HG02571 (cell line): ENCODE measurements at regions not wholly inside any gene's neighbourhood (a gene's known extent, or its start where the extent isn't known, plus 50 kb on each side); places are given as distances from the start of the nearest gene placed in this dataset.
"Not testable (repeated sequence)": the region's sequence is repeated elsewhere in the genome, so short reads cannot be mapped to it uniquely, and the experiment has no call there.

Experiments
- ATAC-seq: cut with Tn5 transposase; IDR thresholded peaks from one replicate; pipeline ENCODE4 v1.9.1; 2021; ENCODE audit warnings: mild to moderate bottlenecking, moderate library complexity; ENCODE audit not compliant: unreplicated experiment

DNA sequence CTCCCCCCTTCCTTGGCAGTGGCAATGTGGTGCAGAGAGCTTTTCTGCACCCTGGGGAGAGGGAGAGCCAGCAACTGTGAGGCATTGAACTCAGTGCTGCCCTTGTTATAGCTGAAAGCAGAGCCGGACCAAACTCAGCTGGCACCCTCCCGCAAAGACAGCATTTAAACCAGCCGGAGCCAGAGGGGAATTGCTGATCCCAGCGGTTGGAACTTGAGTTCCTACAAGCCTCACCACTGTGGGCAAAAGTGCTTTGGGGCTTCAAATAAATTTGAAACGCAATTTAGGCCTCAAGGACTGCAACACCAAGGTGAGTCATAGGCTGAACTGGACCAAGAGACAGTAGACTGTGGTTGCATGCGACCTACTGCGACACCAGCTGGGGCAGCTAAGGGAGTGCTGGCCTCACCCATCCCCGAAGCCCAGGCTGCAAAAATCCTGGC lies 207.6 kb upstream of the CDKN2B start:
- no peak for ATAC-seq

DNA sequence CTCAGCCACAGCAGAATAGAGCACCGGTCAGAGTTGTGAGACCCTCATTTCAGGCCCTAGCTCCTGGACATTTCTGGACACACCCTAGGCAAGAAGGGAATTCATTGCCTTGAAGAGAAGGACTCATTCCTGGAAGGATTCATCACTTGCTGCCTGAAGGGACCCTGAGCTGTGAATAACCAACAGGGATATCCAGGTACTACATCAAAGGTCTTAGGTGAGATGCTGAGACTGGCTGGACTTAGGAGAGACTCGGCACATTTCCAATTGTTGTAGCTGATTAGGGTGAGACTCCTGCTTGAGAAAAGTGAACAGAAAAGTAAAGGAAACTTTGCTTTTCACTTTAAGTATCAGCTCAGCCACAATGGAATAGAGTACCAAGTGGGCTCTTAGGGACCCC lies 208.1 kb upstream of the CDKN2B start:
- ATAC-seq = no peak

DNA sequence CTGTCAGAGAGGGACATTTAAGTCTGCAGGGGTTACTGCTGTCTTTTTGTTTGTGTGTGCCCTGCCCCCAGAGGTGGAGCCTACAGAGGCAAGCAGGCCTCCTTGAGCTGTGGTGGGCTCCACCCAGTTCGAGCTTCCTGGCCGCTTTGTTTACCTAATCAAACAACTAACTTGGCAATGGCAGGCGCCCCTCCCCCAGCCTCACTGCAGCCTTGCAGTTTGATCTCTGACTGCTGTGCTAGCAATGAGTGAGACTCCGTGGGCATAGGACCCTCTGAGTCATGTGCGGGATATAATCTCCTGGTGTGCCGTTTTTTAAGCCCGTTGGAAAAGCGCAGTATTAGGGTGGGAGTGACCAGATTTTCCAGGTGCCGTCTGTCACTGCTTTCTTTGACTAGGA lies 216.8 kb upstream of the CDKN2B start:
- ATAC-seq = not testable (repeated sequence)

DNA sequence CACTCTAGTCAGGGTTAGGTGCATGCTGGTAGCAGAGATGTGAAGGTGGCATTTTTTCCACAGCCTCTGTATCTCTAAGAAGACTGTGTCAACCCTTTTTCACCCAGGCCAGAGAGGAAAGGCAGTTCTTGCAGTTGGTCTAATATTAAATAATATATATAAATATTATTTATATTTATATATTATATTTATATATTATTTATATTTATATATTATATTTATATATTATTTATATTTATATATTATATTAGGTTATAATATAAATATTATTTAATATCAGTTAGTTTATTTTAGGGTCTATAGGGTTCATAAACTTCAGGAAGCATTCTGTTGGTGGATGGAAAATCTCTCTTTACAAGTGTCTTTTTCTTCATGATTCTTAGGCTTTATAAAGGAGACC lies 218.6 kb upstream of the DMRTA1 start:
- no peak for ATAC-seq

DNA sequence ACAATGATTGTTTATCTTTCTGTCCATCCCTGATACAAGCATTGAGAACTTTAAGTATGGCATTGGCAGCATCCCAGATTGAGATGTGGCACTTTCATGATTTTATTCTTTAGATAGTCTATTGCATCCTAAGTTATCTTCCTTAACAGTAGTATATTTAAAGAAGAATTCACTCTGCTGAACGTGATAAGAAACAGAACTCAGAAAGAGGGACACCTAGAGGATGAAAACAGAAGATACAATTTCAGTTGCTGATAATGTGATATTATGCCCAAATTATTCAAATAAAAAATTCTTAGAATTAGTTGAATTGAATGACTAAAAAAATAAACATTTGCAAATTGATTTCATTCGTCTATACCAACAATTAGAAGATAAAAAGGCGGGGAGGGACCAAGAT lies 218.1 kb upstream of the DMRTA1 start:
- no peak for ATAC-seq

DNA sequence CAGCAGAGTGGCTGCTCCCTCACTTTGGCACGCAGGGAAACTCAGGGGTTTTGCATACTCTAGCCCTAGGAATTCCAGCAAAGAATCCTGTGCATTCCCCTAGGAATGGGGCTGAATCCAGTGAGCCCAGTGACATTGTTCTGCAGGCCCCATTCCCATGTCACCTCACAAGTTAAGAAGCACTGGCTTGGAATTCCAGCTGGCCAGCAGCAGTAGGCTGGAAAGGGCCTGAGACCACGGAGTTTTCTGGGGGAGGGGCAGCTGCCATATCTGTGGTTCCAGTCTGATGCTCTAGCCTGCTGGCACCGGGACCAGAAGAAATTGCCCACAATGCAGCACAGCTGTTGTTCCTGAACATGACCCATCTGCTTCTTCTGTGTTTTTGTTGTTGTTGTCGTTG lies 217.6 kb upstream of the DMRTA1 start:
- no peak for ATAC-seq

DNA sequence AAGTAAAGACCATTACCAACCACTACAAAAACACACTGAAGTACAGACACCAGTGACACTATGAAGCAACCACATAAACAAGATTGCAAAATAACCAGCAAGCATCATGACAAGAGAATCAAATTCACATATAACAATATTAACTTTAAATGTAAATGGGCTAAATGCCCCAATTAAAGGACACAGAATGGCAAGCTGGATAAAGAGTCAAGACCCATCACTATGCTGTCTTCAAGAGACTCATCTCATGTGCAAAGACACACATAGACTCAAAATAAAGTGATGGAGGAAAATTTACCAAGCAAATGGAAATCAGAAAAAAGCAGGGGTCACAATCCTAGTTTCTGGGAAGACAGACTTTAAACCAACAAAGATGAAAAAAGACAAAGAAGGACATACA lies 215.3 kb upstream of the DMRTA1 start:
- not testable (repeated sequence) for ATAC-seq

DNA sequence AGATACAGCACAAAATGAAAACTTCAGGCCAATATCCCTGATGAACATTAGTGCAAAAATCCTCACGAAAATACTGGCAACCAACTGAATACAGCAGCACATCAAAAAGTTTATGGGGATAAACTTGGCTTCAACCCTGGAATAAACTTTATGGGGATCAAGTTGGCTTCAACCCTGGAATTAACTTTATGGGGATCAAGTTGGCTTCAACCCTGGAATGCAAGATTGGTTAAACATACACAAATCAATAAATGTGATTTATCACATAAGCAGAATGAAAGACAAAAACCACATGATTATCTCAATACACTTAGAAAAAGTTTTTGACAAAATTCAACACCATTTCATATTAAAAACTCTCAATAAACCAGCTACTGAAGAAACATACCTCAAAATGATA lies 213.7 kb upstream of the DMRTA1 start:
- no peak for ATAC-seq

DNA sequence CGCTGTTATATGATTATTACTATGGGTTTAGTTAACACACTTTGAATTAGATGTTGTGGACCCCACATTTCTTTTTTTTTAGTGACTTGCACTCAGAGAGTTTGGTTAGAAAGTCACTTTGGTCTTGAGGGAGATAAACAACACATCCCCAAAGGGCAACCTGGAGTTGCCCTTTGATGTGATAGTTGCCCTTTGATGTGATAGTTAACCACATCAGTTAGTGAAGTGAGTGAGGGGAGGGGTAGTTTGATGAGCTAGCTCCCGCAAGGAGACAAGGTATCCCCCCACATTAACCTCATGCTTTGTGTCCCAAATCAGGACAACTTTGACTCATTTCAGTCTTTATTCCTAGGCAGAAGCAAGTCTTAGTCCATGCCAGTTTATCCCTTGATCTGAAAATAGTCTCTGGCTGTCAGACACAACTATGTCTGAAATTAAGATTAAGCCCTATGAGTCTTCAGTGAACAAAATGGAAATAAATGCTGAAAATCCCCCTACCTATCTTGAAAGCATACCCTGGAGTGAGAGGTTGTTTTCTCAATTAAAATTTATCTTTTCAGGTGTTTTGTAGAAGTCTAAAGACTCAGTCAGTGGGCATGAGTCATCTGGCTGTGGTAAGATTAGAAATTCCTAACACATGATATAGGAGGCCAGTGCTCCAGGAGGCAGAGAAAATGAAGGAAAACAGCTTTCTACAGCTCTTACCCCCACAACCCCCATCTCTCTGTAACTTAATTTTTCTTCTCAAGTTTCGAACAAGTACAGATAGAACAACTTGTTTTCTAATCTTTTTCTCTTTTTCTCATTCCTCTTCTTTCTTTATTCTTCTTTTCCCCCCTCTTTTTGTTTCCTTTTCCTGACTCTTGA lies 208.9 kb upstream of the DMRTA1 start:
- no peak for ATAC-seq

DNA sequence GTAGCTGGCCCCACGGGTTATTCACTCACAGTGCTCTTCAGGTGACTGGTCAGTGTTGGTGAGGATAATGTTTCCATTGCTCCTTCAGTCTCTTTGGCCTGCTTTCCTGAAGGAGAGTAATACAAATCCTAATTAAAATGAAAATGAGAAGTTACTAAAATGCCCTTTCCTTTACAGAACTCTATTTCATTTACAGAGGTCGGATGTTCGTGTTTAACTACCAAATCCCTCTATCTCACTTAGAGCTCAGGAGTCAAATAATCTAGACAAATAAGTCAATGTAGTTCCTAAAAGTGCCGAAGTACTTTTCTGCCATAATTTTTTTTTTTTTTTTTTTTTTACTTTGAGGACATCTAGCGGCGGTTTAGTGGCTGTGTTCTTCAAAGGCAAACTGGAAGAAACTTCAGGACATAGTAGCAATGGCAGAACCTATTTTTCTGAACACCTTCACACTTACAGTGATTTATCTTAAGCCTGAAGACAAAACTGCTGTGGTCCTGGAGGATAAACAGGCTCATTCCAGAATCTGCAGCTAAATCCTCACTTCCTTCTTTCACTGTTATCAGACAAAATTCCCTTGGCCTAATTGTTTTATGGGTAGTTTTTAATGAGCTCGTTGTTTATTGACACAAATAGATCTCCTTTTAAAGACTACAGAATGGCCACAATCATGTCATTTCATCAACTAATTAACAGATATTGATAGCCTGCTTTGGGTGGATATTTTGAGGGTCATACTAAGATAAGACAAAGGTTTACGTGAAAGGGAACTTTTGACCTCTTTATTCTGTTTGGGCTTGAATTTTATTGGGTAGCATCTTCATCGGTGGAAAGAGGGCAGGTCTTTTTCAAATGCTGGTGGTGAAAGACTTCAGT lies 207.6 kb upstream of the DMRTA1 start:
- ATAC-seq = no peak

DNA sequence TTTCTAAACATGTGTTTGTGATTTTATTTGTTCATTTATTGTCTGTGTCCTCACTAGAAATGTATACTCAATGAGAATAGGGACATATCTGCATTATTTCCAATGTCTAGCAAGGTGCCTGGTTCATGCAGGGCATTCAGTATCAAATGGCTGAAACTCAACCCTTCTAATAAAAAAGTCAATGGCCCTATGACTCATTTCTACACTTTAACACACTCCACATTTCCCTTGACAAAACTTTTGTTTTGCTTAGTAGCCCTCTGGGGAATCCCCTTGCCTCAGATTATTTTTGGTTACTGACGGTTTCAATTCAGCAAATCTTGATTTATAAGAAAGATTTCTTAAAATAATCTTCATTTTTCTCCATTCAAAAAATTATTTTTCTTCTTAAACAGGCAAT lies 206.0 kb upstream of the DMRTA1 start:
- peak; percentile 75 for ATAC-seq

DNA sequence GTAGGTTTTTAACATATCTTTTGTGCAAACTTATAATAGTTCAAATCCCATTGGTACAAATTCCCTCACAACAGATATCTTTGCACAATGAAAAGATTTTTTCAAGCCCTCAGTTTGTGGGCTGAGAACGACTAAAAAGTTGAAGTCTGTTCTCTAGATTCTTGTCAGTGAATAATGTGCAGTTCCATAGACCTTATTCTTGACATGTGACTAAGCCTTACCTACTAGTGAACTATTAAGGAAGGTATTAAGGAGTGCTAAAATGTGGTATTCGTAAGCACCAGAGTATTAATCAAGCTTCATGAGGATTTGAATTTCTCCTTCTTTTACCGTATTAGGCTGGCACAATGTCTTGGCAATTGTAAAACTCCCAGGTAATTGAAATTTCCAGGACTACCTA lies 205.6 kb upstream of the DMRTA1 start:
- ATAC-seq = no peak

DNA sequence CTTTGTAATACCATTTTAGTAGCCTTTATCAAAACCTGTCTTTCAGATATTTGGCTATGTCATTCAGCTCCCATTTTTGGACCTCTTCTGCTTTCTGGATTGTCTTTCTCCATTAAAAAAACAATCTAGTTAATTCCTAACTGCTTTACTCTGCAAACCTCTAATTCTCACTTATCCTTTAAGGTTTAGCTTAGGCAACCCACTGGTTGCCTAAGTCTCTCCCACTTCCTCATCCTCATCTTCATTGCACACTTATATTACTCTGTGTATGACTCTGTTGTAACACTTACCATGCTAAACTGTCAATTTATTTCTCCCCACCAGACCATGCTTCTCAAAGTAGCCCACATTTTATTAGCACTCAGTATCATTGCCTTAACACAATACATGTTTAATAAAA lies 205.0 kb upstream of the DMRTA1 start:
- no peak for ATAC-seq

DNA sequence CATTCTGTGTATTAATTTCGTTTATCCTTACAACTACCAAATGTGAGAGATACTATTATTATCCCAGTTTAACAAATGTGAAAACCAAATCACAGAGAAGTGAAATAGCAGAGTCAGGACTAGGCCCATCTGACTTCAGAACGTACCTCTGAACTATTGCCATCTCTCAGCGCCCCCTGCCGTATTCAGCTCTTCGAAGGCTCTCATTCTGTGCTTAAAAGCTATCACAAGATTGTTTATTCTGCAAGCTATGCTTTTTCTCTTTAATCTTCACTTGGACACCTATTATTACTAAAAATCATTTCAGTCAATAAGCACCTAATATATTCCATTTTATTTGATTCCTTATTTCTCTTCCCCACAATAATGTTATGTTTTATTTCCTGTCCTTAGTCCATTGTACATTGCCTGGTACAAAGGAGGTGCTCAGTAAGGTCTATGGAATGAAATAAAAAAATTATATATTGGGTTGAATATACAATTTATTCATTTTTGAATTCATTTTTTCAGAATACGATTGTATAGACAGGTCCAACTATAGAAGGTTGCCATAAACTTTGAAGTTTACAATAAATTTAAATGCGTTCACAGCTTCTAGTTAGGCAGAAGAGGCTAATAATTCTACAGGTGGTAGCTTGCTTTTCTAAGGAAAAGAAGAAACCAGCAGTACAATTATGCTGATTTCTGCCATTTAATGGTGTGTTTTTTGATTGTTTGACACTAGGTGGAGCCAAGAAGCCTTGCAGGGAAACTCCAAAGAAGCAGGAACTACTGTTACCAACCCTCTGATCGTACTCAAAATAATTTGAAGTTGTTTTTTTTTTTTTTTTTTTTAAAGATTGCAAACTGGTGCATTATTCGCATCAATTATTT lies 202.2 kb upstream of the DMRTA1 start:
- ATAC-seq = peak; percentile 47

DNA sequence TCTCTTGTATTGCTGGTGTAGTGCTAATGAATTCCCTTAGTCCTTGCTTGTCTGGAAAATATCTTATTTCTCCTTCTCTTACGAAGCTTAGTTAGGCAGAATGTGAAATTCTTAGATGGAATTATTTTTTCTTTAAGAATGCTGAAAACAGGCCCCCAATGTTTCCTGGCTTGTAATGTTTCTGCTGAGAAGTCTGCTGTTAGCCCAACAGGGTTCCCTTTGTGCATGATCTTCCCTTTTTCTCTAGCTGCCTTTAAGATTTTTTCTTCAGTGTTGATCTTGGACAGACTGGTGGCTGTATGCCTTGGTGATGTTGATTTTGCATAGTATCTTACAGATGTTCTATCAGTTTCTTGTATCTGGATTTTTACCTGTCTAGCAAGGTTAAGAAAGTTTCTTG lies 191.3 kb upstream of the DMRTA1 start:
- ATAC-seq = no peak

DNA sequence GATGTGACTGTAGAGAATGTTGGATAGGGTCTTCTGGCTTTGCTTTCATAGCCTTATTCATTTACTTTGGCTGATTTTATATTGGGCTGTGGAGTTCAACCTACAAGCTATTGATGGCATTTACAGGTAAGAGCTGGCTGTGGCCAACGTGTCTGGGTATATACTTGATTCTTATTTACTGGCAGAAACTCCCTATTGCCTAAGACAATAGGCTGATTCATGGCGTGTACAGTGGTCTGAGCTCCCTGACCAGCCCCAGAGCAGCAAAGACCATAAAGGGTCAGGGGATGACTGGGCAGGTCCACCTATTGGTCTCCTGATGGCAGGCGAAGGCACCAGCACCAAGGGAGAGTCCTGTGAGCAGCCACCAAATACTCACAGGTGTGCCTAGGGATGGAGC lies 190.2 kb upstream of the DMRTA1 start:
- no peak for ATAC-seq

DNA sequence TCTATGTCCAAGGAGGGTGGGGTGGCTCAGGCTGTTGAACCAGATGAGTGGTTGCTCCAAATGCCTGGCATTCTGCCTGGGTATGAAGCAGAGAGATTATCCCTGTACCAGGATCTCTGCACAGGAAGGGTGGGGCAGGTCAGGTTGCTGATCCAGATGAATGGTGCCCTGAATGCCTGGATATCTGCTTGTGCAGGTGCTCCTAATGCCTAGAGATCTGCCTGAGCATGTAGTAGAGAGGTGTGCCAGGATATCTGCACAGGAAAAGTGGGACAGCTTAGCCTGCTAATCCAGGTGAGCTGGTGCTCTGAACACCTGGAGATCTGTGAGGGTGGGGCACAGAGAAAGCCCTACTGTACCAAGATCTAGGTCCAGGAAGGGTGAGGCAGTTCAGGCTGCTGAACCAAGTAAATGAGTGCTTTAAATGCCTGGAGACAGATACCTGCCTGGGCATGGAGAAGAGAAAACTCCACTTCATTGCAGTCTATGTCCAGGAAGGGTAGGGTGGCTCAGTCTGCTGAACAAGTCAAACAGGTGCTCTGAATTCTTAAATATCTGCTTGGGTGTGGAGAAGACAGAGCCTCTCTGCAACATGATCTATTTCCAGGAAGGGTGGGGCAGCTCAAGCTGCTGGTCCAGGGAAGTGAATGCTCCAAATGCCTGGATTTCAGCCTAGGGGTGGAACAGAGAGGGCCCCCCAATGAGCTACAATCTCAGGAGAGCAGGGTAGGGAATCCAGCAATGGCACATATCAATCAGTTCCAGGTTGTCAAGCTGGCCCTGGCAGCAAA lies 189.4 kb upstream of the DMRTA1 start:
- no peak for ATAC-seq

DNA sequence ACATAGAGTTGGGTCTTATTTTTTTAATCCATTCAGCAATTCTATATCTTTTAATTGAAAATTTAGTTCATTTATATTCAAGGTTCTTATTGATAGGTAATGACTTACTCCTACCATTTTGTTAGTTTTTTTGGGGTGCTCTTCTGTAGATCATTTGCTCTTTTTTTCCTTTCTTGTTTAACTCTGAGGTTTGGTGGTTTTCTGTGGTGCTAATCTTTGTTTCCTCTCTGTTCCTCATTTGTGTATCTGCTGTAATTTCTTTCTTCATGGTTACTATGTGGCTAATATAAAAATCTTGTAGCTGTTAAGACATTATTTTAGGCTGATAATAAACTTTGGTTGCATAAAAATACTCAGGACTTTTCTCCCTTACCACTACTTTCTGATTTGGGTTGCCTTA lies 181.6 kb upstream of the DMRTA1 start:
- no peak for ATAC-seq

DNA sequence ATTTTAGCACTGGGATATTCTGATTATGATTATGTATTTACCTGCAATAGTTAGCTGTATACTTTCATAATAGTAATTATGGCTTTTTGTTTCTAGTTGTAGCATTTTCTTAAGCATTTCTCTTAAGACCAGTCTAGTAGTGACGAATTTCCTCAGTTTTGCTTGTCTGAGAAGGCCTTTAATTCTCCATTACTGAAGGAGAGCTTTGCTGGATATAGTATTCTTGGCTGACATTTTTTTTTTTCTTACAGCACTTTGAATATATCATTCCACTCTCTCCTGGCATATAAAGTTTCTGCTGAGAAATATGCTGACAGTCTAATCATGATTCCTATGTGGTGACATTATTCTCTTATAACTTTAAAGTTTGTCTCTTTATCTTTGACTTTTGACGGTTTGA lies 181.1 kb upstream of the DMRTA1 start:
- no peak for ATAC-seq

DNA sequence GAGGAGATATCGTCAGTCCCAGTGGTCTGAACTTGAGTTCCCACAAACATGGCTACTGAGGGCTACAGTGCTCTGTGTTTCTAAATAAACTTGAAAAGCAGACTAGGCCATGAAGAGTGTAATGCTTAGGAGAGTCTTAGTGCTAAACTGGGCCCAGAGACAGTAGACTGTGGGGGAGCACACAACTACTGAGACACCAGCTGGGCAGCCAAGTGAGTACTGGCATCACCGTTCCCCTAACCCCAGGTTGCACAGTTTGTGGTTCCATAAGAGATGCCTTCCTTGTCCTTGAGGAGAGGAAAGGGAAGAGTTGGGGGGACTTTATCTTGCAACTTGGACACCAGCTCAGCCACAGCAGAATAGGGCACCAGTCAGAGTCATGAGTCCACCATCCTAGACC lies 172.1 kb upstream of the DMRTA1 start:
- ATAC-seq = no peak
